ENCODE measurements at regions not wholly inside any gene's neighbourhood (a gene's known extent, or its start where the extent isn't known, plus 50 kb on each side); places are given as distances from the start of the nearest gene placed in this dataset.

DNA sequence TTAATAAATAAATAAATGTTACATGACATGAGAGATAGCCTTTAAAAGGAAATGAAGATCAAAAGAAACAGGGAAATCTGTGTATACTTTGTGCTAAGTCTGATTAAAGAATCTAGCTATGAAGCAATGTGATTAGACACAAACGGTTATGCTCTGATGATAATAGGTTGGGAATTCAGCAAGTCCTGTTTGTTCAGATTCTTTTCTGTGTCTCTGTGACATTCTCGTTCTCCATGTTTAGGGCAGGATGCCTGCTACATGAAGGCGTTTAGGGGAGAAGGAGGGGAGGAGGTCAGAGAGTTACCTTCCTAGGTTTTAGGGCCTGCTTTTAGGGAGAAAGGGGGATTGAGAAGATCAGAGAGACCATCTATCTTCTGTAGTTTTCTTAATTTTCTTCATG is 555.3 kb downstream of the DNAJB9 start (continued):
- TF ChIP-seq NRL (CRISPR knock-in tag; IDR thresholded peaks at IDR 0.05; ENCODE audit: borderline replicate concordance) (no peak), NFATC3 (CRISPR knock-in tag; IDR thresholded peaks at IDR 0.05) (no peak), CC2D1A (CRISPR knock-in tag; IDR thresholded peaks at IDR 0.05) (no peak), ATF3 (CRISPR knock-in tag; IDR thresholded peaks at IDR 0.05) (no peak), WIZ (CRISPR knock-in tag; IDR thresholded peaks at IDR 0.05) (no peak), ZNF251 (CRISPR knock-in tag; IDR thresholded peaks at IDR 0.05) (no peak)
- TF ChIP-seq, protein P1, sequence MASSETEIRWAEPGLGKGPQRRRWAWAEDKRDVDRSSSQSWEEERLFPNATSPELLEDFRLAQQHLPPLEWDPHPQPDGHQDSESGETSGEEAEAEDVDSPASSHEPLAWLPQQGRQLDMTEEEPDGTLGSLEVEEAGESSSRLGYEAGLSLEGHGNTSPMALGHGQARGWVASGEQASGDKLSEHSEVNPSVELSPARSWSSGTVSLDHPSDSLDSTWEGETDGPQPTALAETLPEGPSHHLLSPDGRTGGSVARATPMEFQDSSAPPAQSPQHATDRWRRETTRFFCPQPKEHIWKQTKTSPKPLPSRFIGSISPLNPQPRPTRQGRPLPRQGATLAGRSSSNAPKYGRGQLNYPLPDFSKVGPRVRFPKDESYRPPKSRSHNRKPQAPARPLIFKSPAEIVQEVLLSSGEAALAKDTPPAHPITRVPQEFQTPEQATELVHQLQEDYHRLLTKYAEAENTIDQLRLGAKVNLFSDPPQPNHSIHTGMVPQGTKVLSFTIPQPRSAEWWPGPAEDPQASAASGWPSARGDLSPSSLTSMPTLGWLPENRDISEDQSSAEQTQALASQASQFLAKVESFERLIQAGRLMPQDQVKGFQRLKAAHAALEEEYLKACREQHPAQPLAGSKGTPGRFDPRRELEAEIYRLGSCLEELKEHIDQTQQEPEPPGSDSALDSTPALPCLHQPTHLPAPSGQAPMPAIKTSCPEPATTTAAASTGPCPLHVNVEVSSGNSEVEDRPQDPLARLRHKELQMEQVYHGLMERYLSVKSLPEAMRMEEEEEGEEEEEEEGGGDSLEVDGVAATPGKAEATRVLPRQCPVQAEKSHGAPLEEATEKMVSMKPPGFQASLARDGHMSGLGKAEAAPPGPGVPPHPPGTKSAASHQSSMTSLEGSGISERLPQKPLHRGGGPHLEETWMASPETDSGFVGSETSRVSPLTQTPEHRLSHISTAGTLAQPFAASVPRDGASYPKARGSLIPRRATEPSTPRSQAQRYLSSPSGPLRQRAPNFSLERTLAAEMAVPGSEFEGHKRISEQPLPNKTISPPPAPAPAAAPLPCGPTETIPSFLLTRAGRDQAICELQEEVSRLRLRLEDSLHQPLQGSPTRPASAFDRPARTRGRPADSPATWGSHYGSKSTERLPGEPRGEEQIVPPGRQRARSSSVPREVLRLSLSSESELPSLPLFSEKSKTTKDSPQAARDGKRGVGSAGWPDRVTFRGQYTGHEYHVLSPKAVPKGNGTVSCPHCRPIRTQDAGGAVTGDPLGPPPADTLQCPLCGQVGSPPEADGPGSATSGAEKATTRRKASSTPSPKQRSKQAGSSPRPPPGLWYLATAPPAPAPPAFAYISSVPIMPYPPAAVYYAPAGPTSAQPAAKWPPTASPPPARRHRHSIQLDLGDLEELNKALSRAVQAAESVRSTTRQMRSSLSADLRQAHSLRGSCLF (CRISPR knock-in tag; IDR thresholded peaks at IDR 0.05; ENCODE audit: borderline replicate concordance) = no peak

- POLR2A ChIA-PET = no interaction called here
- ATAC-seq = no peak
These were observed 556.9 kb downstream of the DNAJB9 start for GRCh38 chr7:109126404-109127050.

More at GRCh38 chr7:109126404-109127050, 556.9 kb downstream of the DNAJB9 start:
- H3K9ac ChIP-seq (ENCODE audit: insufficient read depth, low read depth, low read length) = no peak overlapping the region
- no peaks in the 10 kb centered on the region for H3K4me1 ChIP-seq (ENCODE audit: insufficient read depth, low read length)
- H3K27me3 ChIP-seq (ENCODE audit: control insufficient read depth in 1 of 2, insufficient read depth in 2 of 2, low read length in 2 of 2) = no peaks in the 10 kb centered on the region
- TF ChIP-seq TIGD3 (CRISPR knock-in tag; IDR thresholded peaks at IDR 0.05; ENCODE audit: borderline replicate concordance) = no peak
- peaks cover 24% of the 10 kb centered on the region; the same call in 1 of the 2 replicates for H3K9me3 ChIP-seq (ENCODE audit: low read length)
- CTCF ChIA-PET (ENCODE audit: low intra/inter-chr PET ratio, low total read pairs) = no interaction called here
- H3K27ac ChIP-seq (ENCODE audit: extremely low read length, insufficient read depth, low read length) = no peak overlapping the region
- H3K36me3 ChIP-seq (replicated peaks in 1 of 2; ENCODE audit: control insufficient read depth in 1 of 2, insufficient read depth in 2 of 2, low read length in 2 of 2) = no peaks in the 10 kb centered on the region
- H3K4me2 ChIP-seq (ENCODE audit: low read depth, low read length) = no peak overlapping the region
- in situ Hi-C loops (cut with HindIII; ENCODE audit: extremely low pct_ligation_motif_present, low pct_unique_long_range_greater_than_20kb) (no loop called here), intact Hi-C loops (cut with micrococcal nuclease; ENCODE audit: unreplicated experiment) (no loop called here)
- DNase-seq (ENCODE audit: low spot score) (no peak), FAIRE-seq (no peak)
- 0% methylated on average over 2 of the region's 2 CpGs for WGBS (ENCODE audit: low lambda C conversion rate)
- no peak overlapping the region for H3K4me3 ChIP-seq (replicated peaks in 1 of 3; ENCODE audit: insufficient read depth in 1 of 3, low read depth in 2 of 3, low read length in 3 of 3)
- H2AFZ ChIP-seq (ENCODE audit: low read length) = no peak overlapping the region
- H3K79me2 ChIP-seq (ENCODE audit: insufficient read depth, low read length) = no peaks in the 10 kb centered on the region
- BruUV-seq (replicated peaks) = no TSS peak
- no peaks in the 10 kb centered on the region for H4K20me1 ChIP-seq (ENCODE audit: insufficient read depth, low read length)
